ENCODE measurements at regions not wholly inside any gene's neighbourhood (a gene's known extent, or its start where the extent isn't known, plus 50 kb on each side); places are given as distances from the start of the nearest gene placed in this dataset.

GRCh38 chrX:104432321-104432720 is 133.7 kb upstream of the IL1RAPL2 start:
- Histone ChIP-seq H3K9me3 (no peaks in the 10 kb centered on the region), H3K27me3 (no peaks in the 10 kb centered on the region), H3K36me3 (no peaks in the 10 kb centered on the region), H3K4me3 (no peak overlapping the region), H3K4me1 (no peaks in the 10 kb centered on the region), H3K27ac (no peak overlapping the region)
- DNase-seq = no peak
- TF ChIP-seq CTCF (IDR thresholded peaks at IDR 0.05) (no peak), POLR2A (IDR thresholded peaks at IDR 0.05) (no peak)

- Histone ChIP-seq H3K4me3 (no peak overlapping the region), H3K4me1 (no peaks in the 10 kb centered on the region), H3K36me3 (no peaks in the 10 kb centered on the region), H3K9me3 (no peaks in the 10 kb centered on the region), H3K27me3 (no peaks in the 10 kb centered on the region), H3K27ac (no peak overlapping the region)
- TF ChIP-seq POLR2A (IDR thresholded peaks at IDR 0.05) = no peak
- TF ChIP-seq CTCF (IDR thresholded peaks at IDR 0.05) = no peak
- no peak for DNase-seq
These were observed 135.3 kb upstream of the IL1RAPL2 start for GRCh38 chrX:104430742-104431119.

- H3K36me3 ChIP-seq = no peaks in the 10 kb centered on the region
- H3K4me1 ChIP-seq = no peaks in the 10 kb centered on the region
- no peaks in the 10 kb centered on the region for H3K9me3 ChIP-seq
- H3K27me3 ChIP-seq = no peaks in the 10 kb centered on the region
- TF ChIP-seq CTCF (IDR thresholded peaks at IDR 0.05) (no peak), POLR2A (IDR thresholded peaks at IDR 0.05) (no peak)
- DNase-seq = no peak
- H3K27ac ChIP-seq = no peak overlapping the region
- H3K4me3 ChIP-seq = no peak overlapping the region
These were observed 135.8 kb upstream of the IL1RAPL2 start for GRCh38 chrX:104430072-104430741.

GRCh38 chrX:104428231-104428630 is 137.8 kb upstream of the IL1RAPL2 start:
- TF ChIP-seq POLR2A (IDR thresholded peaks at IDR 0.05) = no peak
- no peak for TF ChIP-seq CTCF (IDR thresholded peaks at IDR 0.05)
- H3K4me1 ChIP-seq = no peaks in the 10 kb centered on the region
- H3K36me3 ChIP-seq = no peaks in the 10 kb centered on the region
- DNase-seq = no peak
- H3K4me3 ChIP-seq = no peak overlapping the region
- no peaks in the 10 kb centered on the region for H3K27me3 ChIP-seq
- no peaks in the 10 kb centered on the region for H3K9me3 ChIP-seq
- no peak overlapping the region for H3K27ac ChIP-seq

GRCh38 chrX:104427693-104428092 is 138.3 kb upstream of the IL1RAPL2 start:
- H3K27me3 ChIP-seq = no peaks in the 10 kb centered on the region
- TF ChIP-seq CTCF (IDR thresholded peaks at IDR 0.05) = no peak
- TF ChIP-seq POLR2A (IDR thresholded peaks at IDR 0.05) = no peak
- DNase-seq = no peak
- no peaks in the 10 kb centered on the region for H3K9me3 ChIP-seq
- no peaks in the 10 kb centered on the region for H3K4me1 ChIP-seq
- H3K4me3 ChIP-seq = no peak overlapping the region
- H3K27ac ChIP-seq = no peak overlapping the region
- no peaks in the 10 kb centered on the region for H3K36me3 ChIP-seq

- H3K27me3 ChIP-seq = no peaks in the 10 kb centered on the region
- no peaks in the 10 kb centered on the region for H3K36me3 ChIP-seq
- no peaks in the 10 kb centered on the region for H3K4me1 ChIP-seq
- TF ChIP-seq POLR2A (IDR thresholded peaks at IDR 0.05) (no peak), CTCF (IDR thresholded peaks at IDR 0.05) (no peak)
- no peak for DNase-seq
- no peak overlapping the region for H3K27ac ChIP-seq
- no peaks in the 10 kb centered on the region for H3K9me3 ChIP-seq
- H3K4me3 ChIP-seq = no peak overlapping the region
These were observed 138.9 kb upstream of the IL1RAPL2 start for GRCh38 chrX:104427073-104427472.

All from Peyer's patch (tissue), 4 donors.